OCI-LY3 (cell line): ENCODE measurements at regions not wholly inside any gene's neighbourhood (a gene's known extent, or its start where the extent isn't known, plus 50 kb on each side); places are given as distances from the start of the nearest gene placed in this dataset.

Source experiments
- H2AFZ ChIP-seq: fragments of 200-600, 300-600 bp; shearing (Covaris generic); 2 replicates; pipeline ENCODE4 v1.6.0; 2014; ENCODE audit warnings: antibody characterized with exemption, low read depth, low read length
- H3K27ac ChIP-seq: fragments of 200-600, 300-600 bp; sonication (generic); 2 replicates; pipeline ENCODE4 v1.5.1; 2014; ENCODE audit warnings: mild to moderate bottlenecking, low read length, moderate library complexity, mixed read lengths
- H3K27me3 ChIP-seq: fragments of 200-600, 300-600 bp; sonication (generic); 2 replicates; pipeline ENCODE4 v1.6.1; 2014; ENCODE audit warnings: low read depth, low read length, mixed read lengths
- H3K36me3 ChIP-seq: fragments of 200-600, 300-600 bp; sonication (generic); replicated peaks from 2 replicates; pipeline ENCODE3; 2014; ENCODE audit warnings: low read depth, low read length, mixed read lengths
- H3K4me1 ChIP-seq: fragments of 300-600, 200-600 bp; sonication (generic); 2 replicates; pipeline ENCODE4 v1.6.1; 2014; ENCODE audit warnings: low read length, mixed read lengths
- H3K4me2 ChIP-seq: fragments of 200-600, 300-600 bp; sonication (generic); 2 replicates; pipeline ENCODE4 v1.6.1; 2014; ENCODE audit warnings: low read length, mixed read lengths
- H3K4me3 ChIP-seq: fragments of 300-600, 200-600 bp; sonication (generic); 2 replicates; pipeline ENCODE4 v1.5.1; 2014; ENCODE audit warnings: antibody characterized with exemption, mild to moderate bottlenecking, low read length, moderate library complexity
- H3K79me2 ChIP-seq: fragments of 300-600, 200-600 bp; shearing (Covaris generic); 2 replicates; pipeline ENCODE4 v1.6.1; 2014; ENCODE audit warnings: mild to moderate bottlenecking, low read length, mixed read lengths
- H3K9ac ChIP-seq: fragments of 300-600, 200-600 bp; shearing (Covaris generic); 2 replicates; pipeline ENCODE4 v1.6.0; 2014; ENCODE audit warnings: mild to moderate bottlenecking, low read length, moderate library complexity
- H3K9me3 ChIP-seq: fragments of 200-600, 300-600 bp; shearing (Covaris generic); 2 replicates; pipeline ENCODE4 v1.6.1; 2014; ENCODE audit warnings: low read length, mixed read lengths; ENCODE audit not compliant: insufficient read depth
- H4K20me1 ChIP-seq: fragments of 200-600, 300-600 bp; sonication (generic); 2 replicates; pipeline ENCODE4 v1.6.1; 2016; ENCODE audit warnings: low read length, mixed read lengths; ENCODE audit not compliant: insufficient read depth
- EZH2phosphoT487 ChIP-seq: fragments of 200-600 bp; shearing (Covaris generic); IDR thresholded peaks from 2 replicates; pipeline ENCODE4 v1.6.1; 2018; ENCODE audit warnings: antibody characterized with exemption, mixed run types, low read depth
- TF ChIP-seq, protein P1 (sequence below): fragments of 200-600, 300-600 bp; sonication (generic); IDR thresholded peaks from 2 replicates; pipeline ENCODE4 v1.5.1; 2014; ENCODE audit warnings: antibody characterized with exemption, low read length, low read depth

DNA sequence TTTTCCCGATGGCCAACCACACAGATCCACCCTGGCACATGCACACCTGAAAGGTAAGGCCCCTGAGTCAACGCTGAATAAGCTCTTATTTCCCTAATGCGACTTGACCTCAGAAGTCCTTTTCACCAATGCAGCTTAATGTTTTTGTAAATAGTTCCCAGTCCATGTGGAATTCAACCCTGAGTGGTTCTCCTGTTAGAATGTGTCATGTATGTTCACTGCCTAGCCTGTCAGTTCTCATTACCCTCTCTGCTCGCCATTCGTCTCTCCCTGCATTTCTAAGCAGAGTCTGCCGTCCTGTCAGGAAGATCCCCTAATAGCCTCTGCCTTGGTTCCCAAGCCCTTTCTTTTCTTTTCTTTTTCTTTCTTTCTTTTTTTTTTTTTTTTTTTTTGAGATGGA lies 392.6 kb upstream of the SHH start:
- H3K27me3 ChIP-seq: peaks cover 5% of the 10 kb centered on the region; the same call in 1 of the 2 replicates
- H3K9me3 ChIP-seq: no peaks in the 10 kb centered on the region
- H3K4me3 ChIP-seq: no peak overlapping the region
- no peaks in the 10 kb centered on the region for H4K20me1 ChIP-seq
- H3K36me3 ChIP-seq: no peaks in the 10 kb centered on the region
- H3K4me2 ChIP-seq: no peak overlapping the region
- no peak overlapping the region for H3K27ac ChIP-seq
- no peaks in the 10 kb centered on the region for H3K79me2 ChIP-seq
- no peaks in the 10 kb centered on the region for H3K4me1 ChIP-seq
- TF ChIP-seq EZH2phosphoT487: no peak
- TF ChIP-seq, protein P1, sequence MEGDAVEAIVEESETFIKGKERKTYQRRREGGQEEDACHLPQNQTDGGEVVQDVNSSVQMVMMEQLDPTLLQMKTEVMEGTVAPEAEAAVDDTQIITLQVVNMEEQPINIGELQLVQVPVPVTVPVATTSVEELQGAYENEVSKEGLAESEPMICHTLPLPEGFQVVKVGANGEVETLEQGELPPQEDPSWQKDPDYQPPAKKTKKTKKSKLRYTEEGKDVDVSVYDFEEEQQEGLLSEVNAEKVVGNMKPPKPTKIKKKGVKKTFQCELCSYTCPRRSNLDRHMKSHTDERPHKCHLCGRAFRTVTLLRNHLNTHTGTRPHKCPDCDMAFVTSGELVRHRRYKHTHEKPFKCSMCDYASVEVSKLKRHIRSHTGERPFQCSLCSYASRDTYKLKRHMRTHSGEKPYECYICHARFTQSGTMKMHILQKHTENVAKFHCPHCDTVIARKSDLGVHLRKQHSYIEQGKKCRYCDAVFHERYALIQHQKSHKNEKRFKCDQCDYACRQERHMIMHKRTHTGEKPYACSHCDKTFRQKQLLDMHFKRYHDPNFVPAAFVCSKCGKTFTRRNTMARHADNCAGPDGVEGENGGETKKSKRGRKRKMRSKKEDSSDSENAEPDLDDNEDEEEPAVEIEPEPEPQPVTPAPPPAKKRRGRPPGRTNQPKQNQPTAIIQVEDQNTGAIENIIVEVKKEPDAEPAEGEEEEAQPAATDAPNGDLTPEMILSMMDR: no peak
- H2AFZ ChIP-seq: no peak overlapping the region
- no peak overlapping the region for H3K9ac ChIP-seq

- Histone ChIP-seq H3K4me2 (no peak overlapping the region), H3K36me3 (no peaks in the 10 kb centered on the region), H3K27ac (no peak overlapping the region), H2AFZ (no peak overlapping the region), H4K20me1 (no peaks in the 10 kb centered on the region), H3K4me3 (no peak overlapping the region), H3K27me3 (peaks cover 6% of the 10 kb centered on the region; the same call in 1 of the 2 replicates), H3K9ac (no peak overlapping the region), H3K4me1 (no peaks in the 10 kb centered on the region), H3K9me3 (no peaks in the 10 kb centered on the region), H3K79me2 (no peaks in the 10 kb centered on the region)
- TF ChIP-seq, protein P1: no peak
- TF ChIP-seq EZH2phosphoT487: no peak
These were observed 391.7 kb upstream of the SHH start for GRCh38 chr7:156203923-156204322.

DNA sequence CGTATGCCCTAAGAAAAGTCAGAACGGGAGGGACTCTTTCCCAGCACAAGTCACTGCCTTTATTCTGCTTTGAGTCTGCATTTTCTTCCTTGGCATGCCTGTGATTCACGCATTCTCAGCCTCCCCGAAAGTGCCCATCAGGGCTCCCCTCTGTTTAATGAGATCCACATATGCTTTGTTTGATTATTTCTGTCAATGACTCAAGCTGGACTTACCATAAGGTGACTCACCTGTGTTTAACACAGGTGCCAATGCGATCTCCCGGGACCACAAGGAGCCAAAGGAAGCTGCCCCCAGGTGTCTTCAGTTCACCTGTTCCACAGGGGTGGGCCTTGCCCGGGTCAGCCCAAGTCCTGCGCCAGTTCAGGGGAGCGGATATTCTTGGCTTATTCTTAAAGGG lies 386.0 kb upstream of the SHH start:
- Histone ChIP-seq H3K9ac (no peak overlapping the region), H3K4me1 (no peaks in the 10 kb centered on the region), H3K36me3 (no peaks in the 10 kb centered on the region), H3K4me3 (no peak overlapping the region), H3K79me2 (no peaks in the 10 kb centered on the region), H2AFZ (no peak overlapping the region), H4K20me1 (no peaks in the 10 kb centered on the region), H3K9me3 (no peaks in the 10 kb centered on the region), H3K27ac (no peak overlapping the region), H3K4me2 (no peak overlapping the region), H3K27me3 (peaks cover 6% of the 10 kb centered on the region; the same call in 1 of the 2 replicates)
- TF ChIP-seq, protein P1: no peak
- TF ChIP-seq EZH2phosphoT487: no peak

DNA sequence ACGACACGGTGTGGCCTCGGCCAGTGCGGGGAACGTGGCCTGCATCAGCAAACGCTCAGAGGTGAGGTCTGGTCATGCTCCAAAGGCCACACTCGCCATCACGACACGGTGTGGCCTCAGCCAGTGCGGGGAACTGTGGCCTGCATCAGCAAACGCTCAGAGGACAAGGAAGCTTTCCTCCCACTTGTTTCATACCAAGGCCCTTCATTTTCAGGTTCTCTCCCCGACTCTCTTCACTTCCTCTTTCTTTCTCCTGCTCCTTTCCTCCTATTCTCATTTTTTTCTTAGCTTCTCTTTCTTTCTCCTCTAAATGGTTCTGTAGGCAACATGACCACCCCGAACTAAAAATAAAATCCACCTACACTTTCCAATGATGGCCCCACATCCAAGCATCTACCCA lies 384.4 kb upstream of the SHH start:
- H3K9ac ChIP-seq: no peak overlapping the region
- no peak overlapping the region for H3K27ac ChIP-seq
- H3K4me3 ChIP-seq: no peak overlapping the region
- H2AFZ ChIP-seq: no peak overlapping the region
- H3K79me2 ChIP-seq: no peaks in the 10 kb centered on the region
- peaks cover 3% of the 10 kb centered on the region; the same call in 1 of the 2 replicates for H3K27me3 ChIP-seq
- TF ChIP-seq, protein P1: no peak
- no peak for TF ChIP-seq EZH2phosphoT487
- no peaks in the 10 kb centered on the region for H3K4me1 ChIP-seq
- H3K4me2 ChIP-seq: no peak overlapping the region
- no peaks in the 10 kb centered on the region for H3K9me3 ChIP-seq
- no peaks in the 10 kb centered on the region for H3K36me3 ChIP-seq
- H4K20me1 ChIP-seq: no peaks in the 10 kb centered on the region
